Fibroblast of the conjunctiva (primary cell): ENCODE measurements at regions not wholly inside any gene's neighbourhood (a gene's known extent, or its start where the extent isn't known, plus 50 kb on each side); places are given as distances from the start of the nearest gene placed in this dataset.

Experiments used
- DNase-seq: peaks from one replicate; pipeline ENCODE4 v3.0.0-alpha.2; 2010; ENCODE audit warnings: low read depth

DNA sequence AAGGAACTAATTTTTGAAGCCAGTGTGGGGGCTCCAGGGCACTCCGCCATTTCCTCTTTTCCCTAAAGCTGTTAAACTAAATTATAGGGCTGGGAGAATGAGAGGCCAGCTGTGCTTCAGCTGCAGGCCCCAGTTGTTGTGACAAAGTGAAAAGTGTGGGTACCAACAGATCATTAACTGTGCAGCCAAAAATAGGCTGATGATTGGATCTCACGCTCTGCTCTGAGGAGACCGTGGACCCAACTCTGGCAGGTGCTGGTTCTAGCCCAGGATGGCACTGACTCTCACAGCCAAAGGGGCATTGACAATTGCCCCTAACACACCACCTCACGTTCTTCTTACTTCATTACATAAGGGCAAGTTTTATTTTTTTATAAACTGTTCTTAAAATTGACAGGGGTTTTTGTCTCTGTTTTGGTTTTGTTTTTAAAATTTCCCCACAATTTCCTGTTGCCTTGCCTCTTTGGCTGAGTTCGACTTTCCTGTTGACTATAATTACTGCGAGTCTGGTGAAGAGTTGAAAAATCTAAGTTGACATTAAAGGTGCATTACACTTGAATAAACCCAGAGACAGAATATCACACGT lies 391.0 kb downstream of the FGF9 start:
- no peak for DNase-seq

GRCh38 chr13:22062478-22063205 lies 391.8 kb downstream of the FGF9 start:
- no peak for DNase-seq

- no peak for DNase-seq
Observed at GRCh38 chr13:22063416-22064124, 392.7 kb downstream of the FGF9 start.

GRCh38 chr13:22064854-22065620 lies 394.2 kb downstream of the FGF9 start:
- no peak for DNase-seq

- DNase-seq = no peak
Observed at GRCh38 chr13:22073718-22074117, 402.8 kb downstream of the FGF9 start.

DNA sequence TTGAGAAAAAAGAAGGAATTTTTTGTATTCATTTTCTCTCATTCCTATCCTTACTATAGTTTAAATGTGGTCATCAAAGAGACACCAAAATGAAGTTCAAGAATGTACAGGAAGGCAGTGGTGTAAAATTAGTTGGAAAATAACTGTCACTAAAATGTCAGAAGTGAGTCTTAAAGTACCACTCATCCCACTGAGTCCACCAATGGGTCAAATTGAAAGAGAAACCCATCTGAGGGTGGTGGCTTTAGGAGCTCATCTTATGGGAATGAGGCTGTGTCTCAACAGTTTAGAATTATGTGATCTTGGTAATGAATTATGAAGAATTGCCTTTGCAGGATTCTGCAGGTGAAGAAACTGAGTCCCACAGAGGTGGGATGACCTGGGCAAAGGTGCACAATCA lies 403.5 kb downstream of the FGF9 start:
- DNase-seq = no peak

- DNase-seq = no peak
Observed at GRCh38 chr13:22076658-22077057, 405.8 kb downstream of the FGF9 start.

- DNase-seq = no peak
Observed at GRCh38 chr13:22077205-22077683, 406.4 kb downstream of the FGF9 start.

GRCh38 chr13:22077764-22078163 lies 406.9 kb downstream of the FGF9 start:
- DNase-seq = no peak

GRCh38 chr13:22079961-22080360 lies 409.1 kb downstream of the FGF9 start:
- no peak for DNase-seq

GRCh38 chr13:22080832-22081231 lies 410.0 kb downstream of the FGF9 start:
- DNase-seq = no peak

DNA sequence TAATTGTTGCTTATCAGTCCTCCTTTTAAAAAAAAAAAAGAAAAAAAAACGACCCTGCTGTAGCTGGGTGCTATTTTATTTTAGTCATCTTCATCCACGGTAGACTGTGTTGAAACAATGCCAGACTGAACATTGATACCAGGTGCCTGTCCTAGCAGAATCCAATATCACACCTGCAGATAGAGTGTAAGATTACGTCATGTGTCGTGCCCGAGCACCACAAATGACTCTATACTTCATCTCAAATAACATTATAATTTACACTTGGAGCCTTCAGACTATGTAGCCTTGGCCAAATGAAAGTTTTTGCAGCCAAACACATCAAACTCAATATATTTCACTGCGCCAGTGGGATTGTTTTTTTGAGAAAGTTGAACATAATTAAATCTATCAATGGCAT lies 410.6 kb downstream of the FGF9 start:
- DNase-seq = no peak

GRCh38 chr13:22082030-22082429 lies 411.2 kb downstream of the FGF9 start:
- no peak for DNase-seq

- no peak for DNase-seq
Observed at GRCh38 chr13:22082437-22083100, 411.7 kb downstream of the FGF9 start.

DNA sequence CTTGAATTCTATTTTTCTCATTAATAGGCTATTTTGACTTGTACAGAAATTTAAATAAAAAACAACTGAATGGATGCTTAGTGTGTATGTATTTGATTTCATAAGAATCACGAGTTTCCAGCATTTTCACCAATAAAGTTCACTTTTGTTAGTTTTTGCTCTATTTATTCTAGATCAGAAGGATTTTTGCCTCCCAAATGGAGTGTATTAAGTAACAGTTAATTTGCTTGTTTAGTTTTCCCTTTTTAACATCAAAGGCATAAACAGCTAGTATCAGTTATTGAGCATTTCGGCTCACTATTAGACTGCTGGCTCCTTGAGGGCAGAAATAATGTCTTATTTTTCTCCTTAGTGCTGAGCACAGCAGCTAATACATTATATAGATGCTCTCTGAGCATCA lies 414.1 kb downstream of the FGF9 start:
- no peak for DNase-seq

DNA sequence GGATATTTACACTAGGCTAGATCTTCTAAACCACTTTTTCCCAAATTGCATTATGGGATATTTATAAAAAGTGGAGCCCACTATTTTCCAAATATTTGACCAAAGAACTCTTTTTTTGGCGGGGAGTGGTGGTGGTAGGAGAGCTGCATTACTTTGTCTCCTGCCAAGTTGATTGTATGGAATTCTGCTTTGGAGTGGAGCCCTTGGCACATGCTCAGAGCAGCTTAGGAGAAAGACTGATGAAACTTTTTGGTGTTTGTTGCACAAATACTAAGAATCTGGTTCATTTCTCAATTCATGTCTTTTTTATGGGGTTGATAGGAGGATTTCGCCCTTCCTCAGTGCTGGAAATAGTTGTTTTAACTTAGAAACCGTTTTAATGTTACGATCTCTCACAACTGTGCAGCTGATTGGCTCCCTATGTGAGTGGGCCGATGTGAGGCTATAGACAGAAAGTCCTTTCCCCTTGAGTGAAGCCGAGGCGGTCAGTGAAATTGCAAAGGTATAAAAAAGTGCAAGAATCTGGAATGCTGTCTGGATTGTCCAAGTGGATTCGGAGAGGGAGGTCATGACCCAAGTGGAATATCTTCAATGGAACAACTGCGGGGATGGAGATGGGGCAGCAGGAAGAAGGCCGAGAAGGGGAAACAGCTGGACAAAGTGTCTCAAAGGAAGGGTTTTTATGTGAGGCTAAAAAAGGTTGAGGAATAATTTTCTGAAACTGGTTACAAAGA lies 415.9 kb downstream of the FGF9 start:
- no peak for DNase-seq

- DNase-seq = no peak
Observed at GRCh38 chr13:22090106-22090505, 419.2 kb downstream of the FGF9 start.

- no peak for DNase-seq
Observed at GRCh38 chr13:22091222-22091970, 420.5 kb downstream of the FGF9 start.

DNA sequence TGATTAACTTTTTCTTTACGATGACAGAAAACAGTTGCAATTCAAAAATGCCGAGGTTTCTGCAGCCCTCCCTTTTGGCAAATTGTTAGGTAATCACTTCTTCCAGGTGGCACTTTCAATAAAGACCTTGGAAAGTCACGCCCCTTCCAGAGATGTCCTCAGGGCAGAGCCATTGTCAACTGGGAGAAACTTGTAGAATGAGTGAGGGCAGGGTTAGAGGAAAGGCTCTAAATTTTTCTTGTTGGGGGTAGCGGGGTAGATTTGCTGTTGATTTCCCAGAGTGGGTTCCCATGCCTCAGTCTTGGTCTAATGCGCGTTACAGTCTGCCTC lies 421.1 kb downstream of the FGF9 start:
- DNase-seq = no peak

GRCh38 chr13:22092791-22093560 lies 422.1 kb downstream of the FGF9 start:
- no peak for DNase-seq
